OCI-LY7 (cell line): ENCODE measurements at regions not wholly inside any gene's neighbourhood (a gene's known extent, or its start where the extent isn't known, plus 50 kb on each side); places are given as distances from the start of the nearest gene placed in this dataset.

Experiments used
- BruUV-seq: library from RNA; stranded (reverse); fragments of 400-500 nt; replicated peaks from 2 replicates; lab custom pipeline; 2021; lab: Mats Ljungman, UMichigan
- CTCF ChIA-PET: fragments of 300-600 bp; sonication (Branson Sonifier 250); formaldehyde crosslinking; loops from one replicate; lab custom pipeline; 2022; ENCODE audit warnings: antibody characterized with exemption; ENCODE audit not compliant: unreplicated experiment; lab: Charles Lee
- POLR2A ChIA-PET: fragments of 300-600 bp; sonication (Branson Sonifier 250); formaldehyde crosslinking; loops from one replicate; lab custom pipeline; 2022; ENCODE audit warnings: antibody characterized with exemption; lab: Charles Lee
- DNase-seq: peaks from one replicate; pipeline ENCODE4 v3.0.0-alpha.2; 2015; ENCODE audit warnings: low spot score
- H2AFZ ChIP-seq: fragments of 200-600 bp; sonication (generic), shearing (Covaris generic); 2 replicates; pipeline ENCODE4 v1.6.1; 2014; ENCODE audit warnings: mild to moderate bottlenecking, antibody characterized with exemption, low read length, moderate library complexity
- H3K27ac ChIP-seq: fragments of 200-600 bp; sonication (generic); 2 replicates; pipeline ENCODE4 v1.5.1; 2014; ENCODE audit warnings: mixed run types, low read depth, mild to moderate bottlenecking, moderate library complexity, low read length, inconsistent platforms; ENCODE audit not compliant: poor library complexity, severe bottlenecking
- H3K36me3 ChIP-seq: fragments of 200-600 bp; sonication (generic); 2 replicates; pipeline ENCODE4 v1.6.1; 2014; ENCODE audit warnings: mild to moderate bottlenecking, antibody characterized with exemption, low read length, moderate library complexity, mixed read lengths; ENCODE audit not compliant: insufficient read depth
- H3K4me1 ChIP-seq: fragments of 200-600 bp; sonication (generic); 2 replicates; pipeline ENCODE4 v1.5.1; 2014; ENCODE audit warnings: mild to moderate bottlenecking, low read length; ENCODE audit not compliant: insufficient read depth, poor library complexity, severe bottlenecking
- H3K4me2 ChIP-seq: fragments of 200-600 bp; sonication (generic); 2 replicates; pipeline ENCODE4 v1.6.1; 2014; ENCODE audit warnings: mild to moderate bottlenecking, low read length
- H3K4me3 ChIP-seq: fragments of 200-600 bp; sonication (generic); 2 replicates; pipeline ENCODE4 v1.5.1; 2014; ENCODE audit warnings: mild to moderate bottlenecking, low read depth, low read length; ENCODE audit not compliant: poor library complexity, severe bottlenecking
- H3K79me2 ChIP-seq: fragments of 200-600 bp; sonication (generic); 2 replicates; pipeline ENCODE4 v1.6.1; 2016; ENCODE audit warnings: low read depth, mild to moderate bottlenecking, low read length, moderate library complexity, mixed read lengths; ENCODE audit not compliant: insufficient read depth
- H3K9me2 ChIP-seq: fragments of 200-600 bp; sonication (generic); 2 replicates; pipeline ENCODE4 v1.6.1; 2016; ENCODE audit warnings: mild to moderate bottlenecking, low read length, mixed read lengths; ENCODE audit not compliant: insufficient read depth
- H3K9me3 ChIP-seq: fragments of 200-600 bp; sonication (generic); 2 replicates; pipeline ENCODE4 v1.6.1; 2014; ENCODE audit warnings: mild to moderate bottlenecking, mixed run types, low read length, mixed read lengths
- H4K20me1 ChIP-seq: fragments of 200-600 bp; sonication (generic); 2 replicates; pipeline ENCODE4 v1.6.1; 2014; ENCODE audit warnings: mild to moderate bottlenecking, antibody characterized with exemption, low read length, moderate library complexity, mixed read lengths; ENCODE audit not compliant: insufficient read depth
- EZH2phosphoT487 ChIP-seq: fragments of 200-600 bp; sonication (generic); IDR thresholded peaks from 2 replicates; pipeline ENCODE4 v1.6.1; 2018; ENCODE audit warnings: low read depth, borderline replicate concordance, mild to moderate bottlenecking, mixed run types, antibody characterized with exemption, low read length, moderate library complexity, mixed read lengths
- intact Hi-C: fragments of 100-400 bp; cut with micrococcal nuclease; formaldehyde crosslinking; loops from one replicate; pipeline ENCODE4 v1.10.0; 2022; ENCODE audit not compliant: unreplicated experiment
- TF ChIP-seq, protein P1 (sequence below): fragments of 200-600 bp; sonication (generic); conservative IDR thresholded peaks from 2 replicates; pipeline ENCODE4 v1.5.1; 2014; ENCODE audit warnings: mild to moderate bottlenecking, antibody characterized with exemption, low read length, moderate library complexity, mixed read lengths

DNA sequence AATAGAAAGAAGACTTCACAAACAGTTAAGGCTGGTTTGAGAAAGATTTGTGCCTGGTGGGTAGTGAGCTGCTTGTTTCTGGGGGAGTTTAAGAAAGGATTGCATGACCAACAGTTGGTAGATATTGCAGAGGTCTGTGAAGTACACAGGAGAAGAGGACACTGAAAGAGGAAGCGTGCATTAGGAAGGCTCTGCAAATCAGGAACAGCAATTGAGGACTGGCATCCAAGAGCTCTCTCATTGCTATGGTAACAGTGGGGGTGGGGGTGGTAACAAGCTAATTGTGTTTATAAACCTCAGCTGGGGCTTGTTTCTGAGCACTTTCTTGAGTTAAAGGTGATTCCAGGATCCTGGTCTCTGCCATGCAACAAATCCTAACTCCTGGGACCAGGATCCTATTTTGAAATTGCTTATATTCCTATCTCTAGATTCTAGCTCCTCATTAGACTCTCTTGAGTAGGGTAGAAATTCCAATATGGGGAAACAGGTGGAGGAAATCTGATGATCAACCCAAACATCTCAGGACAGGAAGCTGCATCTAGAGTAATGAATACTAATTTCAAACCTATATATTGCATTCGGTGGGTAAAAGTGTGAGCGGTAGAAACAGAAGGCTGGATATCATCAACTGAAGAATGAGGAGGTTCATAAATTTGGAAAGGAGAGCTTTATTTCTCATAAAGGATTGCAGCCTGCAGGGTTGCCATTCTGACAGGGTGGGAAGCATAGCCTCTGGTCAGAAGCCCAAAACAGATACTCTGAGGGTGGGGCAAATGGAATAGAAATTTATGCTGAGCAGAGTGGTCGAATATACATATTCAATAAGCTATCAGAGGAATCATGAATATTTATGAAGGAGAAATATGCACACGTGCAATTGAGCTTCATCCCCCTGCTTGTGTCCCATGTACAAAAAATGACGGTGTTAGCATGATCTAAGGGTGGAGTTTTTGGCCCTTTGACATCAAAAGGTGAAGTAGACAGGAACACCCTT lies 79.4 kb downstream of the PTTG1 start:
- CTCF ChIA-PET: interaction anchor here (0.6 kb wide), 1 partner anchor 11 kb away, joined by 5 read pairs; no protein-coding TSS in a partner anchor
- intact Hi-C loops: loop anchor here (10.0 kb wide), 1 partner anchor 1044 kb away; the partner anchor contains the start of gene GABRB2
- no peak overlapping the region for H3K4me2 ChIP-seq

DNA sequence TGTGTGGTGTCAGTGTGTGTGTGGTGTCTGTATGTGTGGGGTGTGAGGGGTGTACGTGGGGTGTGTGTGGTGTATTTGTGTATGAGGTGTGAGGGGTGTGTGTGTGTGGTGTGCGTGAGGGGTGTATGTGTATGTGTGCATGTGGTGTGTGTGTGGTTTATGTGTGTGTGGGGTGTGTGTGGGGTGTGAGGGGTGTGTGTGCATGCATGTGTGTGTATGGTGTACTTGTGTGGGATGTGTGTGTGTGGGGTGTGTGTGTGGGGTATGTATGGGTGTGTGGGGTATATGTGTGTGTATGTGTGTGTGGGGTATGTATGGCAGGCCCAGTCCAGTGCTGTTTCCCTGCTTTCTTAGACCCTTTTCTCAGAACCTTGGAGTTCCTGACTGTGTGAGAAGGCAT lies 83.3 kb downstream of the PTTG1 start:
- no peak for TF ChIP-seq EZH2phosphoT487
- TF ChIP-seq, protein P1, sequence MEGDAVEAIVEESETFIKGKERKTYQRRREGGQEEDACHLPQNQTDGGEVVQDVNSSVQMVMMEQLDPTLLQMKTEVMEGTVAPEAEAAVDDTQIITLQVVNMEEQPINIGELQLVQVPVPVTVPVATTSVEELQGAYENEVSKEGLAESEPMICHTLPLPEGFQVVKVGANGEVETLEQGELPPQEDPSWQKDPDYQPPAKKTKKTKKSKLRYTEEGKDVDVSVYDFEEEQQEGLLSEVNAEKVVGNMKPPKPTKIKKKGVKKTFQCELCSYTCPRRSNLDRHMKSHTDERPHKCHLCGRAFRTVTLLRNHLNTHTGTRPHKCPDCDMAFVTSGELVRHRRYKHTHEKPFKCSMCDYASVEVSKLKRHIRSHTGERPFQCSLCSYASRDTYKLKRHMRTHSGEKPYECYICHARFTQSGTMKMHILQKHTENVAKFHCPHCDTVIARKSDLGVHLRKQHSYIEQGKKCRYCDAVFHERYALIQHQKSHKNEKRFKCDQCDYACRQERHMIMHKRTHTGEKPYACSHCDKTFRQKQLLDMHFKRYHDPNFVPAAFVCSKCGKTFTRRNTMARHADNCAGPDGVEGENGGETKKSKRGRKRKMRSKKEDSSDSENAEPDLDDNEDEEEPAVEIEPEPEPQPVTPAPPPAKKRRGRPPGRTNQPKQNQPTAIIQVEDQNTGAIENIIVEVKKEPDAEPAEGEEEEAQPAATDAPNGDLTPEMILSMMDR: no peak
- intact Hi-C loops: loop anchor here (10.0 kb wide), 1 partner anchor 1040 kb away; the partner anchor contains the start of gene GABRB2
- Histone ChIP-seq H3K9me2 (no peaks in the 10 kb centered on the region), H3K4me2 (no peak overlapping the region), H3K9me3 (no peaks in the 10 kb centered on the region), H2AFZ (no peak overlapping the region), H3K4me1 (peaks cover 15% of the 10 kb centered on the region), H3K4me3 (no peak overlapping the region), H3K36me3 (no peaks in the 10 kb centered on the region), H3K27ac (no peak overlapping the region), H4K20me1 (no peaks in the 10 kb centered on the region), H3K79me2 (no peaks in the 10 kb centered on the region)
- DNase-seq: no peak
- POLR2A ChIA-PET: no interaction called here
- BruUV-seq: no TSS peak
- CTCF ChIA-PET: no interaction called here

More for the DNA sequence above, 79.4 kb downstream of the PTTG1 start:
- Histone ChIP-seq H2AFZ (no peak overlapping the region), H3K79me2 (no peaks in the 10 kb centered on the region), H3K27ac (no peak overlapping the region), H3K9me3 (no peaks in the 10 kb centered on the region), H3K36me3 (no peaks in the 10 kb centered on the region), H3K4me3 (no peak overlapping the region), H4K20me1 (no peaks in the 10 kb centered on the region), H3K4me1 (peaks cover 1% of the 10 kb centered on the region), H3K9me2 (no peaks in the 10 kb centered on the region)
- BruUV-seq: no TSS peak
- no peak for TF ChIP-seq EZH2phosphoT487
- TF ChIP-seq, protein P1: no peak
- no peak for DNase-seq
- POLR2A ChIA-PET: interaction anchor here (0.6 to 0.7 kb wide), 5 partner anchors 11 to 426 kb away, joined by 3 to 4 read pairs (median 3); no protein-coding TSS in a partner anchor
